OCI-LY3 (cell line): ENCODE measurements at regions not wholly inside any gene's neighbourhood (a gene's known extent, or its start where the extent isn't known, plus 50 kb on each side); places are given as distances from the start of the nearest gene placed in this dataset.

Experiments used
- CTCF ChIP-seq: fragments of 200-600, 300-600 bp; sonication (generic); IDR thresholded peaks from 2 replicates; pipeline ENCODE4 v1.5.1; 2014; ENCODE audit warnings: antibody characterized with exemption, low read length, low read depth
- EZH2phosphoT487 ChIP-seq: fragments of 200-600 bp; shearing (Covaris generic); IDR thresholded peaks from 2 replicates; pipeline ENCODE4 v1.6.1; 2018; ENCODE audit warnings: antibody characterized with exemption, mixed run types, low read depth

- TF ChIP-seq CTCF, result no peak
- no peak for TF ChIP-seq EZH2phosphoT487
Observed at GRCh38 chr4:145427991-145428390, 53.7 kb upstream of the SMAD1 start.
